Frontal cortex (tissue), 3 donors: ENCODE measurements at regions not wholly inside any gene's neighbourhood (a gene's known extent, or its start where the extent isn't known, plus 50 kb on each side); places are given as distances from the start of the nearest gene placed in this dataset.
"Not testable (repeated sequence)": the region's sequence is repeated elsewhere in the genome, so short reads cannot be mapped to it uniquely, and the experiment has no call there.

Source experiments
- DNase-seq, 2 donors: peaks; one replicate each; pipeline ENCODE4 v3.0.0; 2012; ENCODE audit warnings: low spot score in 2 of 2
- FAIRE-seq: peaks from 2 replicates; lab custom pipeline; 2012; peaks lifted over from hg19 to GRCh38; lab: Jason Lieb, UNC
- donor health status: control.
- donor health status: control.
- donor health status: control.

DNA sequence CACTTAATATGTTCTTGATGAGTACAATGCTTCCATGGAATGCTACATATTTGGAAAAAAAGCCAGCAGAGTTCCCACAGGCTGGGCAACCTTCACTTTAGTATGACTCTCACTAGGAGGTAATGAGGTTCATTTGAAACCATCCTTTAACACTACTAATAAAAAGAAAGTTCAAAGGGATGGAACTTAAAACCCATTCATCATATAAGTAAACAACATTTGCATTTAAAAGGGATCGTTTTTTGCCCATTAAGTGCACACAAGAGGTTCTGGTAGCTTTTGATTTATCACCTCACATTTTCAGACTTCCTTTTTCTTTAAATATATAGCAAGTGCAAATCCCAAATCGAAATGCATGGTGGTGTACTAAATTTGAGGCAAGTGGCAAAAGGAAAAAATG, 270.8 kb upstream of the DCC start:
- FAIRE-seq (no peak), DNase-seq (no peak)

DNA sequence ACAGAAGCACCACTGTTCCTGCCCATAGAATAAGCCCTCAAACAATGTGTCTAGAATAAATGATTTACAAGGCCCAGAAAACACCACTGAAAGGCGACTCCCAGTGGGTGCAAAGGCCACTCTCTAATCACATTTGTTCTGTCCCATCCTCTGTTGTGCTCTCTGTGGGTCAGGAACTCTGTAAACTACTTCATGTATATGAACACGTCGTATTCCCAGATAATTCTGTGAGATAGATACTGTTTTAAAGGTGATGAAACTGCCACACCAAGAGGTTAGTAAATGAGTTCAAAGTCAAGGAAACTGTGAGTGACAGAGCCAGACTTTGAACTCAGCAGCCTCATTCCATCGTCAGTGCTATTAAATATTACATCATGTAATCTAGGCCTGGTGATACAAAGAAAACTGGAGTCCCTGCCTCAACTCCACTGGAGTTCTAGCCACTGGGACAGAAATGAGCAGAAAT, 269.7 kb upstream of the DCC start:
- no peak for FAIRE-seq

DNA sequence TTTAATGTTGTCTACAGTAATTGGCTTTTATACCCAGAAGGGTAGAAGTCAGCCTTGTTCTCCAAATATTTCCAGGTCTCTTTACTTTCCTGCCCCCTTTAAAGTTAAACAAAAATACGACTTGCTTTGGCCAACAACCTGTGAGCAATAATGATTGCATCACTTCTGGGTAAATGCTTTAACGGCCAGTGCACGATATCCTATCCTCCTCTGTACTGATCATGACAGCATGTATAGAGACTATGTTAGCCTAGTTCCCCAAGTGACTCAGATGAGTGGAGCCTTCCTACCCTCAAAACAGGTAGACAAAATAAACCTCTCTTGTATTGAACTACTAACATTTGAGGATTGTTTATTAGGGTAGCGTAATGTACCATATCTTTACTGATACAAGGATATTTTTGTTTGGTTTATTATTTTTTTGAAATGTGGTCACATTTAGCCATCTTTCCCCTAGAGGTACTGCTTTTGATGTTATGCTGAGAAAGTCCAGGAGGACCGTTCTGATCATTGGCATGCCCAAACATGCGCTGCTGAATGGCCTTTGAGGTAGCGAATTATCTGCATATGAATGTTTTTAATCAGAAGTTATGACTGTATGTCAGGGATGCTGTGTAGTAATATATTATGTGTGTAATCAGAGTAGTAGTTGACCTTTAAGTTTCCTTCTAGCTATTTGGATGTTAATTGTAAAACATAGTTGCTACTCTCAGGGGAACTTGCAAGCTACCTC, 262.6 kb upstream of the DCC start:
- FAIRE-seq = no peak

More for the DNA sequence above, 269.7 kb upstream of the DCC start:
- DNase-seq = no peak

DNA sequence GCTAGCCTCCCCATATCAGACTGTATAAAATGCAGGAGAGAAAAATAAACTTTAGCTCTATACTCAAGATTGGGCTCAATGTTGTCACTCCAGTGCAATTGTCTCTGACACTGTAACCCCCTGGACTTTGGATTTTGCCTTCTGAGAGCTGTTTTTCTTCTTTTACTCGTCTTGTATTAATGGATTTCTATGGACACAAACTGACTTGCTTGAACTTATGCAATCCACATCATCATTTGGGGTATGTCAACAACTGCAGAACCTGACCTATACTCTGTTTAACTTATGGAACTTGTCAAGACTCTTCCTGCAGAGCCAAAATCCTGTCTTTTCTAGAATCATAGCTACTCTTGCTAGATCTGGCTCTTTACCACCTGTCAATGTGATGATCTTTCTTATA, 257.8 kb upstream of the DCC start:
- FAIRE-seq = no peak
- no peak for DNase-seq

More for the DNA sequence above, 262.6 kb upstream of the DCC start:
- DNase-seq = no peak

DNA sequence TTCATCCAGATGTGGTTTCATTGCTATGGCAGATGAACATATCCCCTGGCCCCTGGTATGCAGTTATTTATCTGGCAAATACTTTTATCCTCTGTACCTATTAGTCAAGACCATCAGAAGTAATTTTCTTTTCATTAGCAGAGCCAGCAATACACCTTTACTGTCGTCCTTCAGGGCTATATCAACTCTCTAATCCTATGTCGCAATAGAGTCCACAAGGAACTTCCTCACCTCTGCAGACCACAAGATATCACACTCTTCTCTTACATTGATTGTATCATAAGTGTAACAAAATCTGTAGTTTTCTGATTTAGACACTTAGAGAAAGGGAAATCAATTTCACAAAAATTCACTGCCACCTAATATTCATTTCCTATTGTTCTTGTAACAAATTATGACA, 252.9 kb upstream of the DCC start:
- FAIRE-seq (no peak), DNase-seq (no peak)

DNA sequence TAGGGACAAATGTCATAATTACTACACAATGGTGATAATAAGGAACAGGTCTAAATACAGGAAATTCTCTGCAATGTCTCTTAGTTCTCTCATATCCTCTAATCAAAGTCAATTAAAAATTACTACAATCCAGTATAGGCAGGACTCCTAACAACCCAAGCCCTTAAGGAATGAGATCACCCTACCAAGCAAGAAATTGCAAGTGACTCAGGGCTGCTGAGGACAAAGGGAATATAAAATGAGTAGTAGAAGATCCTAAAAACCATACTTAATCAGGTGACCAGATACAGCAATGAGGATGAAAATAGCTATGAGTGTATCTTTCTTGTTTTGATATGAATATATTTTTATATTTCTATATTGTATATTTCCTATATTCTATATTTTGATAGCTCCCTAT, 250.0 kb upstream of the DCC start:
- no peak for FAIRE-seq
- no peak for DNase-seq

DNA sequence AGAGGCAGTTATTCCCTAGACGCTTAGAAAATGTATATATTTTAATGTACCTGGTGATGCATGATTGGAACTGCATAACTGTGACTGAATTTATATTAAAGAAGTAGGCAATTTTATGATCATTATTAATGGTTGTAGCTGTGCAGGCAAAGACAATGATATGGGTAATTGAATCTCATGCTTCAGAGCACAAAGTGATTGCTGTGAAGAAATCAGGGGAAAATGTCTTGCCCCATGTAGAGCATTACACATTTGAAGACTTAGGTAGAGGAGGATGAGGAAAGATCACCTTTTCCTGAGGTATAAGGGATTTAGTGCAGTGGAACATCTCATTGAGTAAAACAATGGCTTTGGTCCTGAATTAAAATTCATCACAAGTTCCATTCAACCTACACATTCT, 246.8 kb upstream of the DCC start:
- FAIRE-seq = no peak
- no peak for DNase-seq

DNA sequence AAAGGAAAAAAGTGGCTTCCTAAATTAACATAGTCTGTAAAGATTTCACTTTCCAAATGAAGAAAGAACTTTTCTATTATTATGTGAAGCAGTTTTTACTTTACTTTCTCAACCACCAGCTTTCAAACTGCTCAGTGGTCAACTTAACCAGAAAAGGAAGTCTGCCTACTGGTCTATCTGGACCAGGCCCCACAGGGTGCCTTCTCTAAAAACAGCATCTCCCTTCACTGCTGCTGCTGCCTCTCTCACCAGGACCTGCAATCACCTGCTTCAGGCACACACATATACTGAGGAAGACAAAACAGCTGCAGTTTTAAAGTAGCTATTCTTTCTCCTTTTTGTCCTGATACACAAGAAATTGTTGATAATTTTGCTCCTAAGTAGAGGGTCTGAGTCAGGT, 221.3 kb upstream of the DCC start:
- DNase-seq (no peak), FAIRE-seq (no peak)

DNA sequence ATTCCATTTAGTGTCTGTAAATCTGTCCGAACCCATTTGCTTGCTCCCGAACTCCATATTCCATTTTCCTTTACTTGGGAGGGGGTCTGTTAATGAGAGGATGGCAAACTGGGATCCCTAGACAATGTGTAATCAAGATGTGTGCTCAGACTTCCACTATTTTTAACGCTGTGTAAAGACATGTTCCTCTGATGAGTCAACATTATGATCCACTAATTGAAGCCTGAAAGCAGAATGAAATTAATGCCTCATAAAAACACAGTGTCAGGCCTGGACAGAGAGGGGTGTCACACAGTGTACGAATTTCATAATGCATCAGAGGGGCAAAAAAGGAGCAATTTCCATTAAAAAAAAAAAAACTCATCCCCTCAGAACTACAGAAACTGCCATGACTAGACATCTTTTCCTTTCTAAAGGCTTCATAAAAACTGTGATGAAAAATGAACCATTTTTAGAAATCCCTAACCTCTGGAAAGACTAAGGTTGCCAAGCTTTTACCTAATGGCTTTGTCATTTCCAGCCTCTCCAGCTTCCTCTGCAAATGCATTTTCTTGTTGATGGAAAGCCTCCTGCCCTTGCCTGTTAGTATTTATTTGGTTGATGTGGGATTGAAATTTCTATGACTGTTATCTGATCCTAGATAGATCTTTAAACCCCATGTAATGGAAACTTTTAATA, 209.2 kb upstream of the DCC start:
- no peak for FAIRE-seq
- no peak for DNase-seq

DNA sequence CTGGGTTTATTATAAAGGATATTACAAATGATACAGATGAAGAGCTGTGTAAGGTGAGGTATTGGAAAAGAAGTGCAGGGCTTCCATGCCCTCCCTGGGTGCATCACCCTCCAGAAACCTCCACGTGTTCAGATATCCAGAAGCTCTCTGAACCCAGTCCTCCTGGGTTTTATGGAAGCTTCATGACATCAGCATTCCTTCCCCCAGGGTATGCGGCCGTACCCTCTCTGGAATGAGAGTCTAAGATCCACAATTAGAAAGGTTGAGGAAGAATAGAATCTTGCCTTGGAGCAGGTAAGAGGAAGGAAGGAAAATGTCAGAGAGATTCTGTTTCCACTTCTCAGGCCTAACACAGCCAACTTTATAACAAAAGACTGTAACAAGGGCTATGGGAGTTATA, 208.2 kb upstream of the DCC start:
- no peak for DNase-seq
- FAIRE-seq = no peak

DNA sequence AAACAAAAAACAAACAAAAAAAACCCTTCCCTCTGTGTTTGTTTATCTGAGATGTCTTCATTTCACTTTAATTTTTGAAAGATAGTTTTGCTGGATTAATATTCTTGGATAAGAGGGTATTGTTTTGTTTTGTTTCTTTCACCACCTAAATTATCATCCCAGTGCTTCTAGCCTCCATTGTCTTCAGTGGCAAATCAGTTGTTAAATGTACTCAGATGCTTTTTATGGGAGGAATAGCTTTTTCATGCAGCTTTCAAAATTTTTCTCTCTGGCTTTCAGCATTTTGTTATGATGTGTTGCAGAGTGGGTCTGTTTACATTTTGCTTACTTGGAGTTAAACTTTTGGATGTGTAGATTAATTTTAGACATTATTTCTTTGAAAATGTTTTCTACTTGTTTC, 203.5 kb upstream of the DCC start:
- no peak for DNase-seq
- no peak for FAIRE-seq

DNA sequence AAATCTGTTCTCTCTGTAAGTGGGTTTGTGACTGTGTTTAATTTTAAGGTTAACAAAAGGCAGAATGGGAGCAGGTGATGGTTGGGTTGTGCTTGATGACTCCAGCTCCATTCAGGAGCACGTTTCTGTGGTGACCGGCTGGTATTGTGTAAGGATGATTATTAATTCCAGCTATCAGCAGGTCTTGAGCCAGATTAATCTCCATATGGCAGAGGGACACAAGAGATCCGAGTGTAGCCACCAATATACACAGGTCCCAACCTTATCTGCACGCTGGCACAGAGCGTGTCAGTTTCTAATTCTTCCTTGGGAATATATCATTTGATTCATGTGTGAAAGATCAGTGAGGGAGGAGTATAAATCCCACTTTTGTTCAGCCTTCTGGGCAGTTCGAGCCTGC, 199.0 kb upstream of the DCC start:
- FAIRE-seq (no peak), DNase-seq (no peak)

DNA sequence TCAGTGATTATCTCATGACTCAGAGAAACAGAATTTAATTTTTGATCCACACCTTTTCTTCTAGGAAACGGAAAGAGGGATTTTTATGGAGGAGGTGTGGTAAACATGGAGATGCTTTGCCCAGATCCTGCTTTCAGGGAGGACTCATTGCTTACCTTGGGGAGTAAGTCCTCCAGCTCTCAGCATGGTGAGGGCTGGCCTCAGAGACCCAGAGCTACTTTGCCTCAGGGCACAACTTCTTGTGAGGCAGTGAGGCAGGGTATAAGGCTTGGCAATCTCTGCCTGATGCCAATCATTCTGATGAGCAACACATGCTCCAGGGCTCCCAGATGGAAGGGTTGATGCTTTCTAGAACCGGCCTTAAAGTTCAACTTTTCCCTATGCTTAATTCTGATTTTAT, 189.9 kb upstream of the DCC start:
- no peak for DNase-seq
- no peak for FAIRE-seq

DNA sequence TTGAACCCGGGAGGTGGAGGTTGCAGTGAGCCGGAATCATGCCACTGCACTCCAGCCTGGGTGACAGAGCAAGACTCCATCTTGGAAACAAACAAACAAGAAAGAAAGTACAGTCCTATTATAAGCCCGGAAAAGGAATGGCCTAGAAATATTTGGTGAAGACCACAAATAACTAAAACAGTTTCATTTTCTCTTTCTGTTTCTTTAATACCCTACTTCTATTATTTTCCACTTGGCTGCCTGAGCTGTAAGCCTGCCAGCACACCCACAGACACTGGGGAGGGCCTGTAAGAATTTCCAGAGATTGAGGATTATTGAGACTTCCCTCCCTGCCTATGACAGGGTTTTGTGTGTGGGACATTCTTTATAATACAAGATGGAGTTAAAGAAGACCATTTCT, 188.0 kb upstream of the DCC start:
- FAIRE-seq = no peak

DNA sequence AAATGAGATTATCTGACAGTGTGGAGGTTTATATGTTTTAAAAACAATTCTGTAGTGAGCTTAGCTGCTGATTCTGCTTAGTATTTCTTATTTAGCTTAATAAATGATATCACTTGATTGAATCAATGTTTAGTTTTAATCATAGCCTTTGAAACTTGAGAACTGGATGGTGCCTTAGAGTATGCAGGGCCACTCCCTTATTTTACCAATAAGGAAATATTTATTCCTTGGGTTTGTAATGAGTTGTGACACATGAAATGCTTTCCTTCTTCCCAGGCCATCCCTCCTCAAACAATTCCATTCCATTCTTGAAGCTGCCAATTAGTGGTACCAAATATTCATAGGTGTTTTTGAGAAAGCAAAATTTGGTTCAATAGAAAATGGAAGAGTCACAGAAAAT, 183.8 kb upstream of the DCC start:
- DNase-seq (no peak), FAIRE-seq (no peak)

More for the DNA sequence above, 188.0 kb upstream of the DCC start:
- no peak for DNase-seq

DNA sequence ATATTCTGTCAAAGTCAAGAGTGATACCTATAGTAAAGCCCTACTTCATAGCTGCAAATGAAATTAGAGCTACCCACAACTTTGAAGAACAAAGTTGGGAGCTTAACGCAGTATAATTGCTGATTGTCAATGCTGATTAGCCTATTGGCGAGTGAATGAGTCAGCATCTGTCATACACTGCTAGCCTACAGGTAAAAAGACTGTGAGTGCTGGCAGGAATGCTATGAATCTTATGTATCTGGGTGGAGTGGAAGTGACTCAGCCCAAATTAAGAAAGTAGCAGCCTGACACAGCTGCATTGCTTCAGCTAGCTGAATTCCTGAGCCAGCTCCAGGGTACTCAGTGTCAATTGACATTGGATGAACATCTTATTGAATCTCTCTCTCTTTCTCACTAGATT, 179.4 kb upstream of the DCC start:
- no peak for FAIRE-seq
- DNase-seq = no peak

DNA sequence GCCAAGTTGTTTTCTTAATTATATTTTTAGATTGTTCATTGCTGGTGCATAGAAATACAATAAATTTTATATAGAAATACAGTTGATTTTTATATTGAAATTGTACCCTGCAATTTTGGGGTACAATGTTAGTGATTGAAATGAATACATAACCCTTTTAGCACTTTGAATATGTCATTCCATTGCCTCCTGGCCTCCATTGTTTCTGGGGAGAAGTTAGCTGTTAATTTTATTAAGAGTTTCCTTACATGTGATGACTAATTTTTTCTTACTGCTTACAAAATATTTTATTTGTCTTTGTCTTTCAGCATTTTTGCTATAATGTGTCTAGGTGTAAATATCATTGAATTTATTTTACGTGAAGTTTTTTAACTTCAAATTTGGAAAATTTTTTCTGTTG, 176.5 kb upstream of the DCC start:
- FAIRE-seq (no peak), DNase-seq (no peak)

DNA sequence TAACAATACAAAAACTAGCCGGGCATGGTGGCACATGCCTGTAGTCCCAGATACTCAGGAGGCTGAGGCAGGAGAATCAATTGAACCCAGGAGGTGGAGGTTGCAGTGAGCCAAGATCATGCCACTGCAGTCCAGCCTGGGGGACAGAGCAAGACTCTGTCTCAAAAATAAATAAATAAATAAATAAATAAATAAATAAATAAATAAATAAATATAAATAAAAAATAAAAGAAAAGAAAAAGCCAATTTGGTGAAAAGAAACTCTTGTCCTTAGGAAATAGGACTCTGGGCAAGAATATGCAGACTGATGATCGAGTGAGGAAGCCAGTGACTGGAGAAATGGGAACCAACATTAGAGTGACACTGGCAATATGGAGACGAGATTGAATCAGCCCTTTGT, 171.9 kb upstream of the DCC start:
- DNase-seq, FAIRE-seq: not testable (repeated sequence)

DNA sequence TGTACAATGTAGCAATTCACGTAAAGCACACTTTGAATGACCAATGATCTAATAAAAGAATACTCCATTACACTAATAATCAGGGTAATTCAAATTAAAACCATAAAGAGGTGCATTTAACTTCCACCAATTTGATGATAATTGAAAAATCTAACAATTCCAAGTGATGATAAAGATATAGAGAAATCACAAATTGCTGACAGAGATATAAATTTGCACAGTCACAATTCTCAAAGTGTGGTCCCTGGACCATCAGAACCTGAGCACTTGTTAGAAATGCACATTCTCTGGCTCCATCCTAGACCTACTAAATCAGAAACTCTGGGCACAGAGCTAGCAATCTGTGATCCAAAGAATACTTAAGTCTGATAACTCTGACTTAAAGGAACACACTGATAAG, 165.8 kb upstream of the DCC start:
- DNase-seq (no peak), FAIRE-seq (no peak)

DNA sequence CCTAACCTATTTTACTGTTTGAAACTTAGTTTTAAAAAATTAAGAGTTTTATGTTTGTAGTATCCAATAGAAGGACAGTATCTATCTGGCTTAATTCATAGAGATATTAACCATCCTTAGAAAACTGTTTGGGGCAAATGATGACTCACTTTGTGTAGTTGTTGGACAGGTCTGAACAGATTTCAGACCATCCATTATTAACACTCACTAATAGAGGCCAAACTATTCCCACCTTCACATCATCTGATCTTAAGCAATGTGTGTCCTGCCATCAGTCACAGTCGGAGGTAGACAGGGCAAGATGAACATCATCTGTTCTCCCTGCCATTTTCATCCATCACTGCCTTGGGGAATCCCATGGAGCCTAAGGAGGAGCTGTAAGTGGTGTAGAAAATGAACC, 164.6 kb upstream of the DCC start:
- no peak for DNase-seq
- FAIRE-seq = no peak

DNA sequence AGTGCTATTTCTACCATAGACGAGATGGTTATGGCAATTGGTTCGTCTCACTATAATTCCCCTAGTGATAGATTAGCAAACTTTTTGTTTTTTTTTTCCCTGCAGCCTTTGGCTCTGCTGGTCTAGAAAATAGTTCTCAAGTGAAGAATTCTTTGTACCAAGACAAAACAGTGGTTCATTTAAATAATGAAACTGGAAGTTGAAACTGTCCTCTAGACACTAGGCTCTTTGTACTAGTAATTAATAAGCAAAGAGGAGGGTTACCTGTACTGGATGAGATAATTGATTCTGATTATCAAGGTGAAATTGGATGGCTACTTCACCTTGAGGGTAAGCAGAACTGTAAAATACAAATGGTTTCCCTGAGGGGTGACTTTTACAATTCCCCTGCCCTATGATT, 156.9 kb upstream of the DCC start:
- FAIRE-seq = no peak
- no peak for DNase-seq

DNA sequence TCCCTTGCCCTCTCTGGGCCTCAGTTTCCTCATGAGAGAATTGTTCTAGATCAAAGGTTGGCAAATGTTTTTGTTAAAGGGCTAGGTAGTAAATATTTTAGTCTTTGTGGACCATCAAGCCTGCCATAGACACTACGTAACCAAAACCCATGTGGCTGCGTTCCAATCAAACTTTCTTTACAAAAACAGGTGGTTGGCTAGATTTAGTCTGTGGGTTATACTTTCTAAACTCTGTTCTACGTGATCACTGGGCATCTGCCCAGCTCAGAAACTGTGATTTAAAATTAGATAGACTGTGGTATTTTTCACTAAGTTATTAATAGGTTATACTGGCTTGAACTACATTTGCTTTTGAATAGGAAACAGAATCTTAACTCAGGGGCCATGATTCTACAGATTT, 149.8 kb upstream of the DCC start:
- FAIRE-seq (no peak), DNase-seq (no peak)
